Upper lobe of right lung (tissue), 1 donor: ENCODE measurements at regions not wholly inside any gene's neighbourhood (a gene's known extent, or its start where the extent isn't known, plus 50 kb on each side); places are given as distances from the start of the nearest gene placed in this dataset.

Experiments
- ATAC-seq: fragments of 200-7000 bp; cut with Tn5 transposase; one replicate; pipeline ENCODE4 v1.9.1; 2020; ENCODE audit warnings: mild to moderate bottlenecking, moderate library complexity
- DNase-seq: peaks from one replicate; pipeline ENCODE4 v3.0.0-alpha.2; 2020
- H3K27ac ChIP-seq: fragments of 200-600 bp; one replicate; pipeline ENCODE4 v1.8.0; 2022
- H3K27me3 ChIP-seq: fragments of 200-600 bp; one replicate; pipeline ENCODE4 v1.8.0; 2022; ENCODE audit warnings: mild to moderate bottlenecking
- H3K36me3 ChIP-seq: fragments of 200-600 bp; one replicate; pipeline ENCODE4 v1.8.0; 2022
- H3K4me1 ChIP-seq: fragments of 200-600 bp; one replicate; pipeline ENCODE4 v1.8.0; 2022
- H3K4me3 ChIP-seq: fragments of 200-600 bp; one replicate; pipeline ENCODE4 v1.8.0; 2022; ENCODE audit warnings: mild to moderate bottlenecking
- H3K9me3 ChIP-seq: fragments of 200-600 bp; one replicate; pipeline ENCODE4 v1.8.0; 2022
- intact Hi-C: fragments of 100-400 bp; cut with DNase I; formaldehyde crosslinking; loops from one replicate; pipeline ENCODE4 v1.11.0; 2022
- TF ChIP-seq, protein P1 (sequence below): fragments of 200-600 bp; IDR thresholded peaks from one replicate; pipeline ENCODE4 v1.8.0; 2022; ENCODE audit warnings: antibody characterized with exemption
- donor health status: DM: no; HTN: yes; CAD: no; lungs with severe emphysema.

DNA sequence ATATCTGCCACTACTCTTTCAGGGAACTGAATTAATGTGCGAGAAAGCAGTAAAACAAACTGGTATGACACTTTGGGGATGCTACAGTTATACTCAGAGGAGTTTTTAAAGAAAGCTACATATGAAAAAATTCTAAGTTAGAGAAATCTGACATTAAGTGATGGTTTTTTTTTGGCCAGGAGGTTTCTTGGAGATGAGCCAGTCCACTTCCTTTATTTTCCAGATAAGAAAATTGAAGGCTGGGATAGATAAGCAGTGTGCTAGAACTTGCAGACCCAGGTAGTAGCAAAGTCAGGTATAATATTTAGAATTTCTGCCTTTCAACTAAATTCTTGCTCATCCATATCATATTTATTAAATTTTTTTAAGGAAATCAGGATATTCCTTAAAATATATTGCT is 106.8 kb downstream of the FAT4 start:
- H3K4me3 ChIP-seq = no peak overlapping the region
- TF ChIP-seq, protein P1, sequence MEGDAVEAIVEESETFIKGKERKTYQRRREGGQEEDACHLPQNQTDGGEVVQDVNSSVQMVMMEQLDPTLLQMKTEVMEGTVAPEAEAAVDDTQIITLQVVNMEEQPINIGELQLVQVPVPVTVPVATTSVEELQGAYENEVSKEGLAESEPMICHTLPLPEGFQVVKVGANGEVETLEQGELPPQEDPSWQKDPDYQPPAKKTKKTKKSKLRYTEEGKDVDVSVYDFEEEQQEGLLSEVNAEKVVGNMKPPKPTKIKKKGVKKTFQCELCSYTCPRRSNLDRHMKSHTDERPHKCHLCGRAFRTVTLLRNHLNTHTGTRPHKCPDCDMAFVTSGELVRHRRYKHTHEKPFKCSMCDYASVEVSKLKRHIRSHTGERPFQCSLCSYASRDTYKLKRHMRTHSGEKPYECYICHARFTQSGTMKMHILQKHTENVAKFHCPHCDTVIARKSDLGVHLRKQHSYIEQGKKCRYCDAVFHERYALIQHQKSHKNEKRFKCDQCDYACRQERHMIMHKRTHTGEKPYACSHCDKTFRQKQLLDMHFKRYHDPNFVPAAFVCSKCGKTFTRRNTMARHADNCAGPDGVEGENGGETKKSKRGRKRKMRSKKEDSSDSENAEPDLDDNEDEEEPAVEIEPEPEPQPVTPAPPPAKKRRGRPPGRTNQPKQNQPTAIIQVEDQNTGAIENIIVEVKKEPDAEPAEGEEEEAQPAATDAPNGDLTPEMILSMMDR = no peak
- no peak overlapping the region for H3K27ac ChIP-seq
- no peaks in the 10 kb centered on the region for H3K4me1 ChIP-seq
- H3K27me3 ChIP-seq = no peaks in the 10 kb centered on the region
- intact Hi-C loops = no loop called here
- no peaks in the 10 kb centered on the region for H3K9me3 ChIP-seq
- DNase-seq (no peak), ATAC-seq (no peak)
- H3K36me3 ChIP-seq = no peaks in the 10 kb centered on the region

DNA sequence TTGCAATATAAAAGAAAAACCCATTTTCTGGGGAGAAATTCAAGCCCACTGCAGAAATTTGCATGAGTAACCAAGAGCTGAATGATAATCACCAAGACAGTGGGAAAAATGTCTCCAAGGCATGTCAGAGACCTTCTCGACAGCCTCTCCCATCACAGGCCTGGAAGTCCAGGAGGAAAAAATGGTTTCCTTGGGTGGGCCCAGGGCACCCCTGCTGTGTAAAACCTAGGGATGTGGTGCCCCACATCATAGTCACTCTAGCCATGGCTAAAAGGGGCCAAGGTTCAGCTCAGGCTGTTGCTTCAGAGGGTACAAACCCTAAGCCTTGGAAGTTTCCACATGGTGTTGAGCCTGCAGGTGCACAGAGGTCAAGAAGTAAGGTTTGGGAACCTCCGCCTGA is 108.4 kb downstream of the FAT4 start:
- ATAC-seq (no peak), DNase-seq (no peak)
- no peak overlapping the region for H3K4me3 ChIP-seq
- H3K9me3 ChIP-seq = no peaks in the 10 kb centered on the region
- no peaks in the 10 kb centered on the region for H3K27me3 ChIP-seq
- H3K36me3 ChIP-seq = no peaks in the 10 kb centered on the region
- no peaks in the 10 kb centered on the region for H3K4me1 ChIP-seq
- TF ChIP-seq, protein P1 = no peak
- no peak overlapping the region for H3K27ac ChIP-seq
- intact Hi-C loops = no loop called here

DNA sequence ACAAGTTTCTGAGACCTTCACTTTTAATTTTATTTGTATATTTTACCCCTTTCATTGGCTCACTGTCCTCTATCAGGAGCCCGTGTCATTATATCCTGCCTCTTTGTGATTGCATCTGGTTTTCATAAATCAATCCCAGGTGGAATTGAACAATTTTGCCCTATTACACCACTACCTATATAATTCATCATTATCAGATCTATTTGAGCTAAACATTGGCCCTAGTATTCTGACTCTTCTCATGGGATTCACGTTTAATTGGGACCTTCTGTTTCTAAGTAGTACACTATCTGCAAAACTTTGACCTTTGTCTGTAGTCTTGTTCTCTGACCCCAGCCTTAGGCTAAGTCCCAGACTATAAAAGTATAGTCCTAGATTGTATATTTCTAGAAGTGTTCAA is 114.1 kb downstream of the FAT4 start:
- TF ChIP-seq, protein P1 = no peak
- Histone ChIP-seq H3K27ac (no peak overlapping the region), H3K9me3 (no peaks in the 10 kb centered on the region), H3K4me3 (no peak overlapping the region), H3K36me3 (no peaks in the 10 kb centered on the region), H3K27me3 (no peaks in the 10 kb centered on the region), H3K4me1 (no peaks in the 10 kb centered on the region)
- DNase-seq (no peak), ATAC-seq (no peak)
- intact Hi-C loops = no loop called here

DNA sequence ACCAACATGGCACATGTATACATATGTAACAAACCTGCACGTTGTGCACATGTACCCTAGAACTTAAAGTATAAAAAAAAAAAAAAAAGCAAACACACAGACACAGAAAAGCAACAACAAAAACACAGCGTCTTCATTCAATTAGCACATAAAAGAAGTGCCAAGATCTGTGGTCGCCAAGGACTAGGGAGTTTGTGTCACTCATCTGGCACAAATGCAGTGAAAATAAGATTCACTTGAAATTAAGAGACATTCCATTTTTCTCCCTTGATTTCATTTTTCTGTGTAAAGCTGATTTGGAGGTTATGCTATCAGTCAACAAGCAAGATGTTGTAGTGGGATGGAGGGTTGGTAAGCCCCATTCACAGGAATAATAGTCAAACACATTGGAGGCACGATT is 115.3 kb downstream of the FAT4 start:
- DNase-seq (no peak), ATAC-seq (no peak)
- TF ChIP-seq, protein P1 = no peak
- no peaks in the 10 kb centered on the region for H3K4me1 ChIP-seq
- no peaks in the 10 kb centered on the region for H3K36me3 ChIP-seq
- no peaks in the 10 kb centered on the region for H3K27me3 ChIP-seq
- no peak overlapping the region for H3K4me3 ChIP-seq
- intact Hi-C loops = no loop called here
- H3K9me3 ChIP-seq = no peaks in the 10 kb centered on the region
- H3K27ac ChIP-seq = no peak overlapping the region

DNA sequence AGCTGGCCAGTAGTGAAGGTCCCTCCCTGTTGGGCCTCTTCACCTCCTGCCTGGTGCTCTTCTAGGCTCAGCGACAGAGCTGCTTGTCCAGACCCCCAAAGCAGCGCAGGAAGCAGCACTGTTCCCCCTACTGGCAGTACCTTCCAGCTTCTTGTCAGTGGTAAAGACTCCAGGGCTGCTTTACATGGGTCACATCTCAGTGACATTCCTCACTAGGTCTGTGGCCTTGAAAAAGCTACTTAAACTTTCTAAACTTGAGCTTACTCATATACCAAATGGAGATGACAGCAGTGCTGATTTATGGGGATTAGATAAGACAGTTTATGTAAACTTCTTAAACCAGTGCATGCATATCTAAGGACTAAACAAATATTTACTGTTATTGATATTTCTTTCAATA is 117.3 kb downstream of the FAT4 start:
- TF ChIP-seq, protein P1 = peak; percentile 23
- Histone ChIP-seq H3K4me1 (no peaks in the 10 kb centered on the region), H3K27me3 (no peaks in the 10 kb centered on the region), H3K27ac (no peak overlapping the region), H3K9me3 (no peaks in the 10 kb centered on the region), H3K36me3 (no peaks in the 10 kb centered on the region), H3K4me3 (no peak overlapping the region)
- intact Hi-C loops = no loop called here
- DNase-seq (no peak), ATAC-seq (peak; percentile 41)

DNA sequence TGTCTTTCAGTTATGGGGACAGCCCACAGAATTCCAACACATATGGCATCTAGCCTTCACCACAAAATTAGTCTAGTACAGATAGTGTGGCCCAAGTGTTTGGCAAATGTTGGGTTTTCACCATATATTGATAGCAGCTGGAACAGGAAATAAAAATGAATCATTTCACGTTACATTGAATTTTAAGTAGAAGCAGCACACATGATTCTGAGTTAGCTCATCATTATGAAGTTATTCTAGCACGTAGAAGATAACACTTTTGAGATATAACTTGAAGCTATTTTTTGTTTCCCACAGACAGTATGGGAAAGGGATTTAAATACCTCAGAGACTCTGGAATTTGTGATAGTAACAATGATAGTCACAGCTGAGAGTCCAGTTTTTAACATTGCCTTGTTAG is 118.7 kb downstream of the FAT4 start:
- intact Hi-C loops = no loop called here
- no peak for ATAC-seq
- TF ChIP-seq, protein P1 = no peak
- Histone ChIP-seq H3K27ac (no peak overlapping the region), H3K36me3 (no peaks in the 10 kb centered on the region), H3K9me3 (no peaks in the 10 kb centered on the region), H3K27me3 (no peaks in the 10 kb centered on the region), H3K4me3 (no peak overlapping the region), H3K4me1 (no peaks in the 10 kb centered on the region)
- DNase-seq = no peak
